ENCODE measurements at regions not wholly inside any gene's neighbourhood (a gene's known extent, or its start where the extent isn't known, plus 50 kb on each side); places are given as distances from the start of the nearest gene placed in this dataset.

DNA sequence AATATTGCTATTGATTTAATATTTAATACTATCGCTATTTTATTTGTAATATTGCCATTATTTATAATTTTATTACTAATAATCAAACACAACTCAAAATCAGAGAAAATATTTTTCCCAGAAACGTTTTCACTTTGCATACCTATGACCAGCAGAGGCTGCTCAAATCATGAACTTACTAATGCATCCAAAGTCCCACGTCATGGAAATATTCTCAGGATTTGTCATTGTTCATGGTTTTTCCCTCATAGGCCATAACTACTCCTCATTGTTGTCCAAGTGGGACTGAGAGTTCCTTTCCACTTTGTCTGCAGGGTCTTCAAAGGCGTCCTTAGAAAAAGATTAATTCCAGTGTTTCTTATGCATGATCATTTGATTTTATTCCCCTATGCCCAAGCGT is 344.8 kb downstream of the THBS2 start:
- TF ChIP-seq CTCF (IDR thresholded peaks at IDR 0.05) (no peak), EZH2phosphoT487 (IDR thresholded peaks at IDR 0.05) (no peak)
